ENCODE measurements at regions not wholly inside any gene's neighbourhood (a gene's known extent, or its start where the extent isn't known, plus 50 kb on each side); places are given as distances from the start of the nearest gene placed in this dataset.

DNA sequence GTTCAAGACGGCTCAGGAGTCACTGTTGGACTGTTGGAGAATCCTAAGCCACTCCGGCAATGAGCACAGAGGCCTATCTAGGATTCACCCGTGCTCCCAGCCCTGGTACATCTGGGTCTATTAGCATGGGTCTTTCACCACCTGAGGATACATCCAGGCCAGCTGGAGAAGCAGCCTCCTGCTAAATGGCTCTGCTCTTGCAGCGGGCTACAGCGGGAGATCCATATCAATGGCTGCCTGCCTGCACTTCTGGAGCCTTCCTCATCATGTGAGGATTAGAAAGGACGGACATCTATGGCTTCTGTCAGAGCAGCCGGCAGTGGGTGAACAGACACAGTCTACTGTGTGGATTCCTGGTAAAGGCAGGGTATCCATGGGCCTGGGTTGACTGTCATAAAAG, 357.4 kb downstream of the MLLT3 start:
- no peaks in the 10 kb centered on the region for H3K4me1 ChIP-seq (ENCODE audit: control insufficient read depth in 1 of 2, insufficient read depth in 2 of 2, low read length in 2 of 2)
- H3K27ac ChIP-seq (ENCODE audit: low read length), result no peak overlapping the region
- no peaks in the 10 kb centered on the region for H3K27me3 ChIP-seq (ENCODE audit: low read depth, low read length)
- no peaks in the 10 kb centered on the region for H3K36me3 ChIP-seq (ENCODE audit: control insufficient read depth in 1 of 2, insufficient read depth in 2 of 2, low read length in 2 of 2)
- no peak overlapping the region for H3K4me3 ChIP-seq (ENCODE audit: low read depth in 1 of 2, low read length in 2 of 2)
- no peaks in the 10 kb centered on the region for H3K9me3 ChIP-seq (ENCODE audit: control insufficient read depth in 1 of 2, low read length in 2 of 2)

DNA sequence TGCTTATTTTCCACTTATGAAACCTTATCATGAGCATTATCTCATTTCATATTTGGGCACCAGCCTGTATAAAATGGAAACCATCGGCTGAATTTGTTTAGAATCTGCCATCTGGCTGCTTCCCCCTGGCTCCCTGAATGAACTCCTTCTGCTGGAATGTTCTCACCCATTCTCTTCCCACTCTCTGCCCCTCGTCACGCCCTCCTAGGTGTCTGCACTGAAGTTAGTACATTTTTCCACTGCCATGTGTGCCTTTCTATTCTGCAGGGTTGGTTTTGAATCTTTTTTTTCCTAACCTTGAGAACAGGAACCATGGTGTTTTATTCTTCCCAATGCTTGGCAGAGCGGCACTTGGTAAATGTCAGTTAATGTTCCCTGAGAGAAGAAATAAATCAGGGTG, 359.7 kb downstream of the MLLT3 start:
- H3K4me1 ChIP-seq (ENCODE audit: control insufficient read depth in 1 of 2, insufficient read depth in 2 of 2, low read length in 2 of 2), result no peaks in the 10 kb centered on the region
- no peaks in the 10 kb centered on the region for H3K27me3 ChIP-seq (ENCODE audit: low read depth, low read length)
- no peak overlapping the region for H3K4me3 ChIP-seq (ENCODE audit: low read depth in 1 of 2, low read length in 2 of 2)
- no peaks in the 10 kb centered on the region for H3K9me3 ChIP-seq (ENCODE audit: control insufficient read depth in 1 of 2, low read length in 2 of 2)
- no peak overlapping the region for H3K27ac ChIP-seq (ENCODE audit: low read length)
- H3K36me3 ChIP-seq (ENCODE audit: control insufficient read depth in 1 of 2, insufficient read depth in 2 of 2, low read length in 2 of 2), result no peaks in the 10 kb centered on the region

DNA sequence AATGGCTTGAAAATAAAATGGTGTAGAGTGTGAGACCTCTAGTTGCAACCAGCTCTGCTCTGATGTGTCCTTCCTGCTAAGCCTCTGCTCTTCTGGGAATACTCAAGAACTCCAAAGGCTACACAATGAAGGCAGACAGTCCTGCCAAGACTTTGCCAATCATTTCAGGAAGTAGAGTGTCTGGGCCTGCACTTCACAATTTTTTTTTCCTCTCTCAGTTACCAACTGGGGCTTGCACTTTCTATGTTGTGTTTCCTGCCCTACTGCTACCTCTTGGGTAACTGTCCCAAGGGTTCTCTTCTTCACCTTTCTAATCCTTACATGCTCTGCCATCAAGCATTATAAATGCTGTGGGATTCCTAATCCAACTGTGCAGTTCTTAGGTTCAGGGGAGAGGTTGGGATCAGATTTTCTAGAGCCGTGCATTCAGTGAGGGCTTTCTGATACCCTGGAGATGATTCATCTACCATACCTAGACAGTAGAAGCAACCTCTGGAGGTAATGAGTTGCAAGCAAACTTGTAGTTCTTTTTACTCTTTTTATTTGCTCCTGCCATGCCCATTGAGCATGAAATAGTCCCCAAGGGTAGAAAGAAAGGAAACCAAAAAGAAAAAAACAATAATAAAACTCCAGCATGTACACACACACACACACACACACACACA, 365.9 kb downstream of the MLLT3 start:
- no peaks in the 10 kb centered on the region for H3K4me1 ChIP-seq (ENCODE audit: control insufficient read depth in 1 of 2, insufficient read depth in 2 of 2, low read length in 2 of 2)
- H3K27ac ChIP-seq (ENCODE audit: low read length), result no peak overlapping the region
- H3K36me3 ChIP-seq (ENCODE audit: control insufficient read depth in 1 of 2, insufficient read depth in 2 of 2, low read length in 2 of 2), result no peaks in the 10 kb centered on the region
- H3K27me3 ChIP-seq (ENCODE audit: low read depth, low read length), result no peaks in the 10 kb centered on the region
- H3K9me3 ChIP-seq (ENCODE audit: control insufficient read depth in 1 of 2, low read length in 2 of 2), result no peaks in the 10 kb centered on the region
- H3K4me3 ChIP-seq (ENCODE audit: low read depth in 1 of 2, low read length in 2 of 2), result no peak overlapping the region

DNA sequence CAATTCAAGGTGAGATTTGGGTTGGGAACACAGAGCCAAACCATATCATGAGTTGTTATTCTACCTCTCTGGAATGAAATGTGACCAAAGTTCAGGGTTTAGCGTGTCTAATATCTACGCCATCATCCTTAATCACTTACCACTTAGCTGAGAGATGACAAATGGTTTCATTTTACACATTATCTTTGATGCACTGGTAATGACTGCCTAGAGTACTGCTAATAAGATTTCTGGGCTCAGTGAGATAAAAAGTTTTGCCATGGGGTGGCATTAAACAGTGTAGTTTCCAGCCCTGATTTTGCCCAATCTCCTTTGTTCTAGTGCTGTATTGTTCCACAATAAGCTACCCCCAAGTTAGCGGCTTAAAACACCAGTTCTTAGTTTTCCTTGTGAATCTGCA, 367.2 kb downstream of the MLLT3 start:
- Histone ChIP-seq H3K9me3 (ENCODE audit: control insufficient read depth in 1 of 2, low read length in 2 of 2) (no peaks in the 10 kb centered on the region), H3K27me3 (ENCODE audit: low read depth, low read length) (no peaks in the 10 kb centered on the region), H3K4me3 (ENCODE audit: low read depth in 1 of 2, low read length in 2 of 2) (no peak overlapping the region), H3K27ac (ENCODE audit: low read length) (no peak overlapping the region), H3K36me3 (ENCODE audit: control insufficient read depth in 1 of 2, insufficient read depth in 2 of 2, low read length in 2 of 2) (no peaks in the 10 kb centered on the region), H3K4me1 (ENCODE audit: control insufficient read depth in 1 of 2, insufficient read depth in 2 of 2, low read length in 2 of 2) (no peaks in the 10 kb centered on the region)

DNA sequence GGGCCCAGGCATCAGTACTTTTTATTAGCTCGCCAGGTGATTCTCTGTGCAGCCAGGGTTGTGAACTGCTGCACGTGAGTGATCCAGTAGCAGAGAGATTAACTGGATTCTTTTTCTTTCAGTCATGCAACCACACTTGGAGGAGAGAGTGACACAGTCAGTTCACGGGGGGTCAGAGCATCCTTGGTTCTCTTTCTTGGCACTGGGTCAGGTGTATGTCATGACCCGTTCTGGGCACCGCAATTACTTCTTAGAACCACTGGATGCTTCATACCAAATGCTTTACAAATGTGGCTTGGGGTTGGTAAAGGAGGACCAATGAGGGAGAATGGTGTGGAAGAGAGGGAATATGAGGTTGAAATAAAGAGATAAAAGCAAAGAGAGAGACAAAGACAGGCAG, 368.7 kb downstream of the MLLT3 start:
- no peaks in the 10 kb centered on the region for H3K36me3 ChIP-seq (ENCODE audit: control insufficient read depth in 1 of 2, insufficient read depth in 2 of 2, low read length in 2 of 2)
- no peaks in the 10 kb centered on the region for H3K27me3 ChIP-seq (ENCODE audit: low read depth, low read length)
- H3K9me3 ChIP-seq (ENCODE audit: control insufficient read depth in 1 of 2, low read length in 2 of 2), result no peaks in the 10 kb centered on the region

DNA sequence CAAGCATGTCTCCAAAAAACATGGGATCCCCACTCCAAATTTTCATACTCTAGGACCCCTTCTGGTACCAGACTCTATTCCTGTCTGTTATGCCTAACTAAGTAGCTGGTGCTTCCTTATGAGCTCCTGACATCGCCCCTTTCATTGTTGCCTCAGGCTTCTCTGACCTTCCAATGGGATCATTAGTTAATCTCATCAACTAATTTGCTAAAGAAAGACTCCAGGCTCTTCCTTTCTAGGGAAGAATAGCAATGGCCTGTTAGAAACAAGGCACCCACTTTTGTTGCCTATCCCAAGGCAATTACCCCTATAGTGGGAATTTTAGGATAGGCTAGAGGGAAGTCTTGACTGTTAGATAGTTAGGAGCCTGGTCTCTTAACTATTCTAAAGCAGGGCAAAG, 369.5 kb downstream of the MLLT3 start:
- H3K4me3 ChIP-seq (ENCODE audit: low read depth in 1 of 2, low read length in 2 of 2), result no peak overlapping the region
- no peaks in the 10 kb centered on the region for H3K27me3 ChIP-seq (ENCODE audit: low read depth, low read length)
- no peaks in the 10 kb centered on the region for H3K4me1 ChIP-seq (ENCODE audit: control insufficient read depth in 1 of 2, insufficient read depth in 2 of 2, low read length in 2 of 2)
- H3K9me3 ChIP-seq (ENCODE audit: control insufficient read depth in 1 of 2, low read length in 2 of 2), result no peaks in the 10 kb centered on the region
- no peak overlapping the region for H3K27ac ChIP-seq (ENCODE audit: low read length)
- no peaks in the 10 kb centered on the region for H3K36me3 ChIP-seq (ENCODE audit: control insufficient read depth in 1 of 2, insufficient read depth in 2 of 2, low read length in 2 of 2)

More for the DNA sequence above, 368.7 kb downstream of the MLLT3 start:
- Histone ChIP-seq H3K4me3 (ENCODE audit: low read depth in 1 of 2, low read length in 2 of 2) (no peak overlapping the region), H3K27ac (ENCODE audit: low read length) (no peak overlapping the region), H3K4me1 (ENCODE audit: control insufficient read depth in 1 of 2, insufficient read depth in 2 of 2, low read length in 2 of 2) (no peaks in the 10 kb centered on the region)

DNA sequence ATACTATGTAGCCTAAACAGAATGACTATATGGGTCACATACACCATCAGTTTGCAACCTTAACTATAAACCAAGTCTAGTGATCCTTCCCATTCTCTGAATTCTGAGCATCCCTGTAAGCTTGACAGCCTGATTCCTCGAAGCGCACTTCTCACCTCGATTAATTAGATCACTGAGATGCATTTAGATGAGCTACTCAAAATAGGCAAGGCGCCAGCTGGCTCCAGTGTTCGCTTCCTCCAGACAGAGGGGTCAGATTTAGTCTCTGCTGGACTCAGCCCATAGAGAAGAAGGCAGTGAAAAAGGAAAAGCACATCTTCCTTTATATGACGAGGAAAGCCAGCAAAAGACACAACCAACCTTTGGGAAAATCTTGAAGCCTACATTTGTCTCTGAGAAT, 371.5 kb downstream of the MLLT3 start:
- H3K27ac ChIP-seq (ENCODE audit: low read length), result no peak overlapping the region
- no peaks in the 10 kb centered on the region for H3K9me3 ChIP-seq (ENCODE audit: control insufficient read depth in 1 of 2, low read length in 2 of 2)
- H3K36me3 ChIP-seq (ENCODE audit: control insufficient read depth in 1 of 2, insufficient read depth in 2 of 2, low read length in 2 of 2), result no peaks in the 10 kb centered on the region
- H3K4me1 ChIP-seq (ENCODE audit: control insufficient read depth in 1 of 2, insufficient read depth in 2 of 2, low read length in 2 of 2), result no peaks in the 10 kb centered on the region
- no peak overlapping the region for H3K4me3 ChIP-seq (ENCODE audit: low read depth in 1 of 2, low read length in 2 of 2)
- H3K27me3 ChIP-seq (ENCODE audit: low read depth, low read length), result no peaks in the 10 kb centered on the region

DNA sequence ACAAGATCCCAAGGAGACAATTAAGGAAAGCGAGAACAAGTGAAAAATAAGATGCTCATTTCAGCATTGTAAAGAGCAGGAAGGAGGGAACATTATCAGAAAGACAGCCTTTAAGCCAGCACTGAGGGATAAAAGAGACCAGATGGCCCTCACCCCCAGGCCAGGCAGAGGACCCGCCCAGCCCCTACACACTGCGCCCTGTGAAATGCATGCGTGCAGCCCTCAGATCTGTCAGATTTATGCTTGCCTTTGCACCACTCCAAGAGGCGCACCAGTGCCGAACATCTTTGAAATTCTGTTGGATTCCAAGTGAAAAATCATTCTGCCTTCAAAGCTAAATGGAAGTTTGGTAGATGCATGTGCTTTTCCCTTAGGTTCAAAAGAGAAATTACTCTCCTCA, 378.0 kb downstream of the MLLT3 start:
- H3K4me3 ChIP-seq (ENCODE audit: low read depth in 1 of 2, low read length in 2 of 2), result no peak overlapping the region
- no peak overlapping the region for H3K27ac ChIP-seq (ENCODE audit: low read length)
- H3K9me3 ChIP-seq (ENCODE audit: control insufficient read depth in 1 of 2, low read length in 2 of 2), result no peaks in the 10 kb centered on the region
- no peaks in the 10 kb centered on the region for H3K4me1 ChIP-seq (ENCODE audit: control insufficient read depth in 1 of 2, insufficient read depth in 2 of 2, low read length in 2 of 2)
- H3K36me3 ChIP-seq (ENCODE audit: control insufficient read depth in 1 of 2, insufficient read depth in 2 of 2, low read length in 2 of 2), result no peaks in the 10 kb centered on the region
- H3K27me3 ChIP-seq (ENCODE audit: low read depth, low read length), result no peaks in the 10 kb centered on the region

DNA sequence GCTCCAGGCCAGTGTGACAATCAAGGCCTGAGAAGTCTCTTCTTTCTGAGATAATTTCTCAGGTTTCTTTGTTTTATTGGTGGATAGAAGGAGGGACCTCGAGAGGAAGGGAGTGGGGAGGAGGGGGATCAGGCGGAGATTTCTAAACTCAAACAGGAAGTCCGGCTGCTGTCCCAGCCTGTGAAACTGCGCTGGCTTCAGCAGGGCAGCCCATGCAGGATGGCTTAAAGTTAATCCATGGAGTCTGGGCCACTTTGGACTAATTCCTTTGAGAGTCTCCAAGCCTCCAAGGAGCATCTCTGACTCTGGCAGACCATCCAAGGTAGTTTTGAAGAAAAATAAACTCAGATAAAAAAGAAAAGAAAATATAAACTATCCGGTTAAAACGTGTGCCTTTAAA, 378.5 kb downstream of the MLLT3 start:
- H3K27me3 ChIP-seq (ENCODE audit: low read depth, low read length), result no peaks in the 10 kb centered on the region
- H3K27ac ChIP-seq (ENCODE audit: low read length), result no peak overlapping the region
- no peak overlapping the region for H3K4me3 ChIP-seq (ENCODE audit: low read depth in 1 of 2, low read length in 2 of 2)
- H3K9me3 ChIP-seq (ENCODE audit: control insufficient read depth in 1 of 2, low read length in 2 of 2), result no peaks in the 10 kb centered on the region
- H3K36me3 ChIP-seq (ENCODE audit: control insufficient read depth in 1 of 2, insufficient read depth in 2 of 2, low read length in 2 of 2), result no peaks in the 10 kb centered on the region
- H3K4me1 ChIP-seq (ENCODE audit: control insufficient read depth in 1 of 2, insufficient read depth in 2 of 2, low read length in 2 of 2), result no peaks in the 10 kb centered on the region

DNA sequence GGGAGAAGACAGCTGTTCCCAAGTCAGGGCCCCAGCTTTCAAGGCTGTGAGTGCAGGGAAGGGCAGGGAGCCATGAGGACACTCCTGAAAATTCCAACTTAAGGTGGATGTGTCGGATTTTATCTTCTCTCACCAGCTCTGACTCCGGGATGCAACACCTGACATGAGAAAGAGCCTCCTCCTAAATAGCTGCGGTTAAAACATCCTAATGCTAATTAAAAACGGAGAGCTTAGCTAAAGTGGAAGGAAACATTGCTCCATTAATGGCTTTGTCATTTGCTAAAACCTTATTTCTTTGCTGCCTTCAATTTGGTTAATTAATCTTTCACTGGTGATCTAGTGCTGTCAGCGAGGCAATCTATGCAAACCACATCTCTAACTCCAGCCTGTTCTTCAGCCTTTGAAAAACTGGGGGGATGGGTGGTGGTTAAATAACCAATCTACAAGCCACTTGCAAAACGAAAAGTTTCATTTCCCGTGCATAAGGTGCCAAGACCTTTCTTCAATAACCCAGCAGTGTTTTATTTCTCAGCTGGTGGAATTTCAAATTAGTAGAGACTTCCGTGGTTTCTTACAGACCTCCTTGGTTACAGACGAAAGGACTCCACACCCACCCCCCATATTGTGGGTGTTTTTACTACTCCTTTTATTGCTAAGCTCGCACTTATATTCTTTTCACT, 379.6 kb downstream of the MLLT3 start:
- Histone ChIP-seq H3K27ac (ENCODE audit: low read length) (no peak overlapping the region), H3K36me3 (ENCODE audit: control insufficient read depth in 1 of 2, insufficient read depth in 2 of 2, low read length in 2 of 2) (no peaks in the 10 kb centered on the region), H3K4me1 (ENCODE audit: control insufficient read depth in 1 of 2, insufficient read depth in 2 of 2, low read length in 2 of 2) (no peaks in the 10 kb centered on the region), H3K4me3 (ENCODE audit: low read depth in 1 of 2, low read length in 2 of 2) (no peak overlapping the region), H3K27me3 (ENCODE audit: low read depth, low read length) (no peaks in the 10 kb centered on the region), H3K9me3 (ENCODE audit: control insufficient read depth in 1 of 2, low read length in 2 of 2) (no peaks in the 10 kb centered on the region)

DNA sequence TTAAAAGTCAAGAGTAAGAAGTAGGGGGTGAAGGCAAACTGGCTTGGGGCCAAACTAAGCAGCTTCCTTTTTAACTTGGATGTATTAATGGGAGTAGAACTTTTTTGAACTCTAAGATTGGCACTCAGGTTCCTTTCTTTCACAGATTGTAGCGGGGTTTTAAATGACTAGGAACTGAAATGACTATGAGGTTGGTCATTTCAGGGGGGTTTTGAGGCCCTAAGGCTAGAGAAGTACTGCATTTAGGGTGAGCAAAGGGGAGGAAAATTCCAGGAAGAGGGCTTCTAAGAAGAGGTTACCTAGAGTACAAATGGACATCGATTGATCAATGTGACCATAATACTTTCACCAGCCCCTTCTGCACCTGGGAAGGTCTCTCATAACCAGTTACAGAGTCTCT, 381.8 kb downstream of the MLLT3 start:
- H3K4me1 ChIP-seq (ENCODE audit: control insufficient read depth in 1 of 2, insufficient read depth in 2 of 2, low read length in 2 of 2), result no peaks in the 10 kb centered on the region
- no peak overlapping the region for H3K4me3 ChIP-seq (ENCODE audit: low read depth in 1 of 2, low read length in 2 of 2)
- H3K36me3 ChIP-seq (ENCODE audit: control insufficient read depth in 1 of 2, insufficient read depth in 2 of 2, low read length in 2 of 2), result no peaks in the 10 kb centered on the region
- H3K27ac ChIP-seq (ENCODE audit: low read length), result no peak overlapping the region
- H3K9me3 ChIP-seq (ENCODE audit: control insufficient read depth in 1 of 2, low read length in 2 of 2), result no peaks in the 10 kb centered on the region
- no peaks in the 10 kb centered on the region for H3K27me3 ChIP-seq (ENCODE audit: low read depth, low read length)

DNA sequence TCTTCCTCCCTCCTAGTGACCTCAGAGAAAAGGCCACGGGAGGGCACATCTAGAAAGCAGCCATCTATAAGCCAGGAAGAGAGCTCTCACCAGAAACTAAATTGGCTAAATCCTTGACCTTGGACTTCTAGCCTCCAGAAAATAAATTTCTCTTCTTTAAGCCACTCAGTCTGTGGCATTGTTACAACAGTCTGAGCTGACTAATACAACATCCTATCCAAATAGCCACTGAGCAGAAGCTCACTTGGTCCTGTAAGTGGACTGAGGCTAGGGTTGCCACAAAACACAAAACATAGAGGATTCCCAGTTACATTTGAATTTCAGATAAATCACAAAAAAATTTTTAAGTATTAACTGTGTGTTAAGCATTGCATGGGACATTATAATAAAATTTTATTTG, 383.4 kb downstream of the MLLT3 start:
- Histone ChIP-seq H3K4me3 (ENCODE audit: low read depth in 1 of 2, low read length in 2 of 2) (no peak overlapping the region), H3K27ac (ENCODE audit: low read length) (no peak overlapping the region), H3K36me3 (ENCODE audit: control insufficient read depth in 1 of 2, insufficient read depth in 2 of 2, low read length in 2 of 2) (no peaks in the 10 kb centered on the region), H3K4me1 (ENCODE audit: control insufficient read depth in 1 of 2, insufficient read depth in 2 of 2, low read length in 2 of 2) (no peaks in the 10 kb centered on the region), H3K27me3 (ENCODE audit: low read depth, low read length) (no peaks in the 10 kb centered on the region), H3K9me3 (ENCODE audit: control insufficient read depth in 1 of 2, low read length in 2 of 2) (no peaks in the 10 kb centered on the region)

All from muscle layer of duodenum (tissue), 2 donors.